ENCODE measurements at regions not wholly inside any gene's neighbourhood (a gene's known extent, or its start where the extent isn't known, plus 50 kb on each side); places are given as distances from the start of the nearest gene placed in this dataset.

DNA sequence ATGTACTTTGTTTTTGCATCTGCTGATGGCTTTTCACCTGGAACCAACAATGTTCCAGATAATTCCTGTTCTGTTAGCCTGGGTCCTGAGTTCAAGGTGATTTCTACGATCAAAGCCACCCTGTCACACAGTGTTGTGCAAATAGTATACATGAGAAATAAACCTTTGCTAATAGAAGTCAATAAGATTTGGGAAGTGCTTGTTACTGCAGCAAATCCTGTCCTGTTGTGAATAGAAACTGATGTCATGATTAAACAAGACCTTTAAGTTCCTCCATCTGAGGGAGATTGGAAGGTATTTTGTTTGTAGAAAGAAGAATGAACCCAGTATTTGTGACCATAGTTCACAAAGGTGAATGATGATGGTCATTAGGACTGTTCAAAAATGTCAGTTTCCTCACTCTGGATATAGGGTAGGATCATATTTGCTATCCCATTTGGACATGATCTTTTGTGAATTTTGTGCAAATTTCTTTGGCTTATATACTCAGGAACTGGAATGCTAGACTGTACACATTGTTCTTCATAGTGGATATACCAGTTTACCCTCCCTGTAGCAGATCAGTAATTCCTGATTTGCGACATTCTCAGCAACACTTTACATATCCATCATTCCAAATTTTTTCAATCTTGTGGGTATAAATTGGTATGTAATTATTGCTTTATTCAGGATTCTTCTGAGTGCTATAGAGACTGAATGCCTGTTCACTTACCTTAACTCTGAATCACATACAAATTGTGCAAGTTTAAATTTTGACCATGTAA, 428.5 kb downstream of the METTL15 start:
- DNase-seq (ENCODE audit: low read depth, low spot score) = no peak
- Mint-ChIP-seq H3K4me1 (peaks cover 7% of the 10 kb centered on the region), H3K4me3 (no peak overlapping the region), H3K36me3 (ENCODE audit: low read depth) (no peaks in the 10 kb centered on the region), H3K27ac (ENCODE audit: unreplicated experiment) (no peak overlapping the region), H3K27me3 (ENCODE audit: low read depth) (no peaks in the 10 kb centered on the region), H3K9me3 (no peaks in the 10 kb centered on the region)
- TF ChIP-seq, protein P1, sequence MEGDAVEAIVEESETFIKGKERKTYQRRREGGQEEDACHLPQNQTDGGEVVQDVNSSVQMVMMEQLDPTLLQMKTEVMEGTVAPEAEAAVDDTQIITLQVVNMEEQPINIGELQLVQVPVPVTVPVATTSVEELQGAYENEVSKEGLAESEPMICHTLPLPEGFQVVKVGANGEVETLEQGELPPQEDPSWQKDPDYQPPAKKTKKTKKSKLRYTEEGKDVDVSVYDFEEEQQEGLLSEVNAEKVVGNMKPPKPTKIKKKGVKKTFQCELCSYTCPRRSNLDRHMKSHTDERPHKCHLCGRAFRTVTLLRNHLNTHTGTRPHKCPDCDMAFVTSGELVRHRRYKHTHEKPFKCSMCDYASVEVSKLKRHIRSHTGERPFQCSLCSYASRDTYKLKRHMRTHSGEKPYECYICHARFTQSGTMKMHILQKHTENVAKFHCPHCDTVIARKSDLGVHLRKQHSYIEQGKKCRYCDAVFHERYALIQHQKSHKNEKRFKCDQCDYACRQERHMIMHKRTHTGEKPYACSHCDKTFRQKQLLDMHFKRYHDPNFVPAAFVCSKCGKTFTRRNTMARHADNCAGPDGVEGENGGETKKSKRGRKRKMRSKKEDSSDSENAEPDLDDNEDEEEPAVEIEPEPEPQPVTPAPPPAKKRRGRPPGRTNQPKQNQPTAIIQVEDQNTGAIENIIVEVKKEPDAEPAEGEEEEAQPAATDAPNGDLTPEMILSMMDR (conservative IDR thresholded peaks at IDR 0.05) = no peak

DNA sequence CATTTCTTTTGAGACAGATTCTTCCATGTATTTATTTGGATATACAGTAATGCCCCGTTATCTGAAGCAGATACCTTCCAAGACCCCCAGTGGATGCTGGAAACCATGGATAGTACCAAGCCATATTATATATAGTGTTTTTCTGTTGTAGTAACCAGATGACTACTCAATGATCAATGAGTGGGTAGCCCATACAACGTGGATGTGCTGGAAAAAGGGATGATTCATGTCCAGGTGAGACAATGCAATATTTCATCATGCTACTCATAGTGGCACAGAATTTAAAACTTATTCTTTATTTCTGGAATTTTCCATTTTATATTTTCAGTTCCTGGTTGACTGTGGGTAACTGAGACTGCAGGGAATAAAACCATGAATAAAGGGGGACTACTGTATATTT, 427.5 kb downstream of the METTL15 start:
- no peak for DNase-seq (ENCODE audit: low read depth, low spot score)
- no peak overlapping the region for H3K4me3 Mint-ChIP-seq
- H3K27ac Mint-ChIP-seq (ENCODE audit: unreplicated experiment) = no peak overlapping the region
- no peaks in the 10 kb centered on the region for H3K9me3 Mint-ChIP-seq
- no peaks in the 10 kb centered on the region for H3K27me3 Mint-ChIP-seq (ENCODE audit: low read depth)
- TF ChIP-seq, protein P1 (conservative IDR thresholded peaks at IDR 0.05) = no peak
- H3K4me1 Mint-ChIP-seq = no peaks in the 10 kb centered on the region
- no peaks in the 10 kb centered on the region for H3K36me3 Mint-ChIP-seq (ENCODE audit: low read depth)

DNA sequence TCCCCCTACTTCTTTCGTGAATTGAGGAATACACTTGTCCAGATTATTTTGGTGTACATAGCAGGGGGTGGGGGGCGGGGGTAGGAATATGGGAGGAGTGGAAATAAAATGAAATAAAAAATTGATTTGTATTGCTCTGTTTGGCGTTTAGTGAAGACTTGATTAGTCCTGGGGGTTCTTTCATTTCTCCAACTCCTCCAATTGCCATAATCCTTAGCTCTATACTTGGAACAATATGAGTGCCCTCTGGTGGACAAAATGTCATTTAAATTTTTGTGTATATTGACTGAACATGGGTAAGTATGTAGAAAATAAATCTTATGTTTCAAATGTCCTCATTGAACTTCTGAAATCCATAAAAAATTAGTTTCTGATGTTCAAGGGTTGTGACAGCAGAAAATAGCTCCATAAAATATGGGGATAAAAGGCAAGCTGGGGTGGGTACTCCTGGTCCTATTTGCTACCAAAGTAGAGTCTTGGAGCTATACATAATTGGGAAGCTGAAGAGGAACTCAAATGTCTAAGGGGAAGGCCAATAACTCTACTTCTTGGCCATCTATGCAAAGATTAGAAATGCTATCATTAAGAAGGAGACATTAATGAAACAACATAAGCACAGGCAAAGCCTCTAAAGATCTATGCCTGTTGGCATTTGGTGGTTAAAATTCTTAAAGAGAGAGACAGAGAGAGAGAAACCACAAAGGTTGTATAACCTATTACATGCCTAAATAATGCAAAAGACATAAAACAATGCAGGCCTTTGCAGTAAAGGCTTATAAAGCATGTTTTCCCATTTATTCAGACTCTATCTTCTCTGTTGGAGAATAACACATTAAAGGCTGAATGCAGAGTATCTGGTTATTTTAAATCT, 421.6 kb downstream of the METTL15 start:
- no peak overlapping the region for H3K4me3 Mint-ChIP-seq
- no peak for DNase-seq (ENCODE audit: low read depth, low spot score)
- H3K27me3 Mint-ChIP-seq (ENCODE audit: low read depth) = no peaks in the 10 kb centered on the region
- H3K36me3 Mint-ChIP-seq (ENCODE audit: low read depth) = peaks cover 15% of the 10 kb centered on the region
- peaks cover 5% of the 10 kb centered on the region for H3K9me3 Mint-ChIP-seq
- H3K4me1 Mint-ChIP-seq = no peaks in the 10 kb centered on the region
- H3K27ac Mint-ChIP-seq (ENCODE audit: unreplicated experiment) = no peak overlapping the region
- TF ChIP-seq, protein P1 (conservative IDR thresholded peaks at IDR 0.05) = peak; percentile 65

DNA sequence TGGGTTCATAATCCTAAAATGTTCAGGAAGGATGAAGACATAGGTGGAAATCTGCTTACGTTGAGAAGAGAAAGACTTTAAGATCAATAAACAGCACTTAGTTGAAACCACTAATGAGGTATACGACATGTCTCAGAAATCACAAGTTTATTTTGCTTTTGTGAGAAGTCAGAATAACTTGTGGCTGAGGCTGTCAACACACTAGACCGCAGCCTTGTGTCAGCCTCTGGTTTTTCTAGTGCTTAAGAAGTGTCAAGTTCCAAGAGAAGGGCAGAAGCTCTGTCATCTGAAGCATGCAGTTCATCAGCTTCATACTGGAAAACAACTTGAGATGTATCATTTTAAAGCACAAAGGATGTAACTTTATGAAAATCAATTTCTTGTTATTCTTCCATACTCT, 420.9 kb downstream of the METTL15 start:
- no peak for DNase-seq (ENCODE audit: low read depth, low spot score)
- H3K9me3 Mint-ChIP-seq = peaks cover 10% of the 10 kb centered on the region
- no peaks in the 10 kb centered on the region for H3K27me3 Mint-ChIP-seq (ENCODE audit: low read depth)
- TF ChIP-seq, protein P1 (conservative IDR thresholded peaks at IDR 0.05) = no peak
- no peak overlapping the region for H3K4me3 Mint-ChIP-seq
- H3K27ac Mint-ChIP-seq (ENCODE audit: unreplicated experiment) = no peak overlapping the region
- H3K4me1 Mint-ChIP-seq = no peaks in the 10 kb centered on the region
- H3K36me3 Mint-ChIP-seq (ENCODE audit: low read depth) = peaks cover 19% of the 10 kb centered on the region

DNA sequence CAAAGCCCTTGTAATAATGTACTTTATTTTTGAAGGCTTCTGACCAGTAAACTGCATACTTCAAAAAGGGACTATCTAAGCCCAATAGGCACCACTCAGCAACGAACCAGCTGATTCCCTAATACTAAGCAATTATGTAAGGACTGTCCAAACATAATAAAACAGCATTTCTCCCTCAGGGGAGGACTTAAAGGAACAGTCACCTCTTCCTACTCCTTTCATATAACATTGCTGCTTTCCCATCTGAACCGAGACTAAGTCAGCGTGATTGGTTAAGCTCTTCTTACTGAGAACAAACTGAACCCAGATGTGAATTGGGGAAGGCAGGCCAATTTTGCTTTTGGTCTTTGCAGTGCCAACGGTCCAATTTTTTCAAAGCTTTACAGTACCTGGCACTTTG, 420.0 kb downstream of the METTL15 start:
- no peak for DNase-seq (ENCODE audit: low read depth, low spot score)
- H3K27ac Mint-ChIP-seq (ENCODE audit: unreplicated experiment) = no peak overlapping the region
- H3K9me3 Mint-ChIP-seq = peaks cover 13% of the 10 kb centered on the region
- no peaks in the 10 kb centered on the region for H3K27me3 Mint-ChIP-seq (ENCODE audit: low read depth)
- peaks cover 19% of the 10 kb centered on the region for H3K36me3 Mint-ChIP-seq (ENCODE audit: low read depth)
- no peak overlapping the region for H3K4me3 Mint-ChIP-seq
- no peaks in the 10 kb centered on the region for H3K4me1 Mint-ChIP-seq
- TF ChIP-seq, protein P1 (conservative IDR thresholded peaks at IDR 0.05) = no peak
